Sigmoid colon (tissue), 4 donors: ENCODE measurements at regions not wholly inside any gene's neighbourhood (a gene's known extent, or its start where the extent isn't known, plus 50 kb on each side); places are given as distances from the start of the nearest gene placed in this dataset.

ENCODE experiments used
- POLR2A ChIP-seq, 2 donors: fragments of 450-650 bp; IDR thresholded peaks; one replicate each; pipeline ENCODE4 v1.6.1; 2016; ENCODE audit warnings: antibody characterized with exemption in 2 of 2, mild to moderate bottlenecking in 2 of 2, moderate library complexity in 2 of 2
- POLR2AphosphoS5 ChIP-seq, 4 donors: sonication (generic); formaldehyde crosslinking; IDR thresholded peaks; one replicate each; pipeline ENCODE4 v1.6.1; 2017; ENCODE audit warnings: antibody characterized with exemption in 4 of 4
- TF ChIP-seq, protein P1 (sequence below), 4 experiments: fragments of 450-650 bp in 3 of 4; fragments of 200-600 bp in 1 of 4; IDR thresholded peaks; one replicate each; pipeline ENCODE4 v1.5.1; 2016 to 2019; ENCODE audit warnings: antibody characterized with exemption in 4 of 4, mild to moderate bottlenecking in 3 of 4, moderate library complexity in 2 of 4

GRCh38 chr17:62913991-62914570 is 52.0 kb upstream of the TANC2 start:
- TF ChIP-seq POLR2A (IDR thresholded peaks at IDR 0.05) (no peak), POLR2AphosphoS5 (IDR thresholded peaks at IDR 0.05) (no peak)
- TF ChIP-seq, protein P1, sequence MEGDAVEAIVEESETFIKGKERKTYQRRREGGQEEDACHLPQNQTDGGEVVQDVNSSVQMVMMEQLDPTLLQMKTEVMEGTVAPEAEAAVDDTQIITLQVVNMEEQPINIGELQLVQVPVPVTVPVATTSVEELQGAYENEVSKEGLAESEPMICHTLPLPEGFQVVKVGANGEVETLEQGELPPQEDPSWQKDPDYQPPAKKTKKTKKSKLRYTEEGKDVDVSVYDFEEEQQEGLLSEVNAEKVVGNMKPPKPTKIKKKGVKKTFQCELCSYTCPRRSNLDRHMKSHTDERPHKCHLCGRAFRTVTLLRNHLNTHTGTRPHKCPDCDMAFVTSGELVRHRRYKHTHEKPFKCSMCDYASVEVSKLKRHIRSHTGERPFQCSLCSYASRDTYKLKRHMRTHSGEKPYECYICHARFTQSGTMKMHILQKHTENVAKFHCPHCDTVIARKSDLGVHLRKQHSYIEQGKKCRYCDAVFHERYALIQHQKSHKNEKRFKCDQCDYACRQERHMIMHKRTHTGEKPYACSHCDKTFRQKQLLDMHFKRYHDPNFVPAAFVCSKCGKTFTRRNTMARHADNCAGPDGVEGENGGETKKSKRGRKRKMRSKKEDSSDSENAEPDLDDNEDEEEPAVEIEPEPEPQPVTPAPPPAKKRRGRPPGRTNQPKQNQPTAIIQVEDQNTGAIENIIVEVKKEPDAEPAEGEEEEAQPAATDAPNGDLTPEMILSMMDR (IDR thresholded peaks at IDR 0.05): no peak
